Testis (tissue), 2 donors: ENCODE measurements at regions not wholly inside any gene's neighbourhood (a gene's known extent, or its start where the extent isn't known, plus 50 kb on each side); places are given as distances from the start of the nearest gene placed in this dataset.

Experiments used
- CTCF ChIP-seq, 3 experiments: fragments of 450-650 bp in 2 of 3; fragments of 200-600 bp in 1 of 3; sonication (generic) in 1 of 3; IDR thresholded peaks; one replicate each; pipeline ENCODE4 v1.5.1; 2016 to 2019; ENCODE audit warnings: antibody characterized with exemption in 3 of 3, mild to moderate bottlenecking in 2 of 3, moderate library complexity in 1 of 3
- POLR2A ChIP-seq: fragments of 450-650 bp; IDR thresholded peaks from one replicate; pipeline ENCODE4 v1.6.1; 2017; ENCODE audit warnings: antibody characterized with exemption, mild to moderate bottlenecking, moderate library complexity

DNA sequence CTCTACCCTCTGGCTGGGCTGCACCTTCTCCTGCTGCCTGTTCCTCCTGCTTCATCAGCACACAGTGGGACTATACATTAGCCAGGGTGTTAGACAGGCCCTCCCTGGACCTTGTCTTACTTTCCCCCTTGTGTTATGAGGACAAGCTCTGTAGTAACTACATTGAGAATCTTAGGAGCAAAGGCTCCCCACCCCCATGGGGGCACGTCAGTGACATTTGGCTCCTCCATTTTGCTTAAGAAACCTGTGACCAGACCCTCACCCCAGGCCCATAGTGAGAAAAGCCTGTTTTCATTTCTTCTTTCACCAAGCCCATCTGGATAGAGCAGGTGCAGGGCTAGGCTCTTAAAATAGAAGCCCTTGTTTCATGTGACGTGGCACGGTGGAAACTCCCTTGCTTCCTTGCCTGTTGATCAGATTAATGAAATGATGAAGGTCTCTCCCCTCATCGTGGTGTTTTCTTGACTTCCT is 146.7 kb downstream of the RPIA start:
- no peak for TF ChIP-seq CTCF (IDR thresholded peaks at IDR 0.05)
- TF ChIP-seq POLR2A: no peak
